ENCODE measurements at regions not wholly inside any gene's neighbourhood (a gene's known extent, or its start where the extent isn't known, plus 50 kb on each side); places are given as distances from the start of the nearest gene placed in this dataset.

- ATAC-seq, result no peak
Measured at GRCh38 chr11:27187848-27188621, 147.4 kb downstream of the BBOX1 start.

- no peak for ATAC-seq
Measured at GRCh38 chr11:27187075-27187847, 146.6 kb downstream of the BBOX1 start.

GRCh38 chr11:27186580-27186979 lies 146.0 kb downstream of the BBOX1 start:
- ATAC-seq, result no peak

- ATAC-seq, result no peak
Measured at GRCh38 chr11:27184458-27185312, 144.1 kb downstream of the BBOX1 start.

- ATAC-seq, result no peak
Measured at GRCh38 chr11:27183672-27184457, 143.2 kb downstream of the BBOX1 start.

- ATAC-seq, result no peak
Measured at GRCh38 chr11:27179334-27179733, 138.7 kb downstream of the BBOX1 start.

GRCh38 chr11:27178859-27179258 lies 138.2 kb downstream of the BBOX1 start:
- ATAC-seq, result no peak

Measured in activated CD4-positive, CD25-positive, alpha-beta regulatory T cell treated with anti-CD3 and anti-CD28 coated beads, Interleukin-2, amount 50 U/mL, for 24 hours (primary cell).